ENCODE measurements at regions not wholly inside any gene's neighbourhood (a gene's known extent, or its start where the extent isn't known, plus 50 kb on each side); places are given as distances from the start of the nearest gene placed in this dataset.

GRCh38 chr9:28435456-28435855, 862.2 kb upstream of the C9orf72 start (continued):
- no peak for TF ChIP-seq MGA (IDR thresholded peaks at IDR 0.05)

Data from K562 (cell line).